ENCODE measurements at regions not wholly inside any gene's neighbourhood (a gene's known extent, or its start where the extent isn't known, plus 50 kb on each side); places are given as distances from the start of the nearest gene placed in this dataset.

GRCh38 chr4:189098932-189099696 lies 841.6 kb upstream of the FRG1 start:
- no peak overlapping the region for H3K27ac ChIP-seq (ENCODE audit: extremely low read depth, low read depth, low read length)
- H3K36me3 ChIP-seq (ENCODE audit: control insufficient read depth in 2 of 2, insufficient read depth in 1 of 2, low read length in 2 of 2), result no peaks in the 10 kb centered on the region
- no peaks in the 10 kb centered on the region for H3K4me1 ChIP-seq (ENCODE audit: control insufficient read depth, insufficient read depth, low read length)
- H3K4me3 ChIP-seq (ENCODE audit: low read depth, low read length), result no peak overlapping the region
- TF ChIP-seq ZNF138 (tag by site-specific recombination; IDR thresholded peaks at IDR 0.05; ENCODE audit: borderline replicate concordance) (no peak), ZNF433 (tag by site-specific recombination; IDR thresholded peaks at IDR 0.05; ENCODE audit: low read depth) (no peak), SCRT1 (tag by site-specific recombination; IDR thresholded peaks at IDR 0.05; ENCODE audit: borderline replicate concordance) (no peak), ZBTB7A (tag by site-specific recombination; IDR thresholded peaks at IDR 0.05; ENCODE audit: low read depth) (no peak), ZNF596 (tag by site-specific recombination; IDR thresholded peaks at IDR 0.05) (no peak), OSR2 (tag by site-specific recombination; IDR thresholded peaks at IDR 0.05) (no peak), ZNF354C (tag by site-specific recombination; IDR thresholded peaks at IDR 0.05; ENCODE audit: borderline replicate concordance, low read depth) (no peak), MZF1 (tag by site-specific recombination; IDR thresholded peaks at IDR 0.05; ENCODE audit: borderline replicate concordance) (no peak), ZNF416 (tag by site-specific recombination; IDR thresholded peaks at IDR 0.05) (no peak), BCL6B (tag by site-specific recombination; IDR thresholded peaks at IDR 0.05) (no peak), ZNF274 (IDR thresholded peaks at IDR 0.05; ENCODE audit: low read length) (no peak), ZNF274 (tag by site-specific recombination; IDR thresholded peaks at IDR 0.05; ENCODE audit: borderline replicate concordance) (no peak), EGR2 (tag by site-specific recombination; IDR thresholded peaks at IDR 0.05; ENCODE audit: low read depth) (no peak), ZNF621 (tag by site-specific recombination; IDR thresholded peaks at IDR 0.05) (no peak), KLF9 (tag by site-specific recombination; IDR thresholded peaks at IDR 0.05; ENCODE audit: low read depth) (no peak), ZEB2 (tag by site-specific recombination; IDR thresholded peaks at IDR 0.05) (no peak)
- ChIA-PET POLR2A (no interaction called here), CTCF (interaction anchor here (0.9 kb wide), 1 partner anchor 9 kb away, joined by 3 read pairs; no protein-coding TSS in a partner anchor)
- no peaks in the 10 kb centered on the region for H3K9me3 ChIP-seq (ENCODE audit: control insufficient read depth, insufficient read depth, low read depth, low read length)

GRCh38 chr4:189113389-189113888 lies 827.2 kb upstream of the FRG1 start:
- no peaks in the 10 kb centered on the region for H3K9me3 ChIP-seq (ENCODE audit: control insufficient read depth, insufficient read depth, low read depth, low read length)
- CTCF ChIA-PET, result no interaction called here

GRCh38 chr4:189117426-189117825 lies 823.2 kb upstream of the FRG1 start:
- POLR2A ChIA-PET, result no interaction called here
- H3K4me3 ChIP-seq (ENCODE audit: low read depth, low read length), result no peak overlapping the region
- no peaks in the 10 kb centered on the region for H3K9me3 ChIP-seq (ENCODE audit: control insufficient read depth, insufficient read depth, low read depth, low read length)
- CTCF ChIA-PET, result no interaction called here
- no peak overlapping the region for H3K27ac ChIP-seq (ENCODE audit: extremely low read depth, low read depth, low read length)
- no peaks in the 10 kb centered on the region for H3K4me1 ChIP-seq (ENCODE audit: control insufficient read depth, insufficient read depth, low read length)
- H3K36me3 ChIP-seq (ENCODE audit: control insufficient read depth in 2 of 2, insufficient read depth in 1 of 2, low read length in 2 of 2), result no peaks in the 10 kb centered on the region
- no peak for TF ChIP-seq ZNF843 (tag by site-specific recombination; IDR thresholded peaks at IDR 0.05)
- no peak for TF ChIP-seq ZNF692 (tag by site-specific recombination; IDR thresholded peaks at IDR 0.05)
- no peak for TF ChIP-seq ZNF488 (tag by site-specific recombination; IDR thresholded peaks at IDR 0.05)
- no peak for TF ChIP-seq ZEB2 (tag by site-specific recombination; IDR thresholded peaks at IDR 0.05)
- no peak for TF ChIP-seq ZBTB1 (tag by site-specific recombination; IDR thresholded peaks at IDR 0.05)
- no peak for TF ChIP-seq GFI1B (tag by site-specific recombination; IDR thresholded peaks at IDR 0.05)
- TF ChIP-seq ZNF274 (IDR thresholded peaks at IDR 0.05; ENCODE audit: low read length), result no peak
- TF ChIP-seq ZNF274 (tag by site-specific recombination; IDR thresholded peaks at IDR 0.05; ENCODE audit: borderline replicate concordance), result no peak
- TF ChIP-seq ZNF341 (tag by site-specific recombination; IDR thresholded peaks at IDR 0.05; ENCODE audit: low read depth), result no peak
- TF ChIP-seq ZNF610 (tag by site-specific recombination; IDR thresholded peaks at IDR 0.05; ENCODE audit: borderline replicate concordance), result no peak
- TF ChIP-seq ZNF624 (tag by site-specific recombination; IDR thresholded peaks at IDR 0.05), result no peak
- no peak for TF ChIP-seq ZNF211 (tag by site-specific recombination; IDR thresholded peaks at IDR 0.05; ENCODE audit: low read depth)

More at GRCh38 chr4:189113389-189113888, 827.2 kb upstream of the FRG1 start:
- Histone ChIP-seq H3K27ac (ENCODE audit: extremely low read depth, low read depth, low read length) (no peak overlapping the region), H3K4me3 (ENCODE audit: low read depth, low read length) (no peak overlapping the region), H3K36me3 (ENCODE audit: control insufficient read depth in 2 of 2, insufficient read depth in 1 of 2, low read length in 2 of 2) (no peaks in the 10 kb centered on the region), H3K4me1 (ENCODE audit: control insufficient read depth, insufficient read depth, low read length) (no peaks in the 10 kb centered on the region)
- TF ChIP-seq ATF2 (tag by site-specific recombination; IDR thresholded peaks at IDR 0.05; ENCODE audit: low read depth), result no peak
- POLR2A ChIA-PET, result no interaction called here
